Right lobe of liver (tissue), 4 donors: ENCODE measurements at regions not wholly inside any gene's neighbourhood (a gene's known extent, or its start where the extent isn't known, plus 50 kb on each side); places are given as distances from the start of the nearest gene placed in this dataset.

Experiments used
- POLR2A ChIP-seq: fragments of 450-650 bp; IDR thresholded peaks from one replicate; pipeline ENCODE4 v1.6.1; 2017; ENCODE audit warnings: antibody characterized with exemption, mild to moderate bottlenecking
- TF ChIP-seq, protein P1 (sequence below), 4 donors: fragments of 200-600 bp in 3 of 4; fragments of 450-650 bp in 1 of 4; IDR thresholded peaks; one replicate each; pipeline versions ENCODE4 v1.5.1 to v1.8.0; 2016 to 2022; ENCODE audit warnings: antibody characterized with exemption in 4 of 4, mild to moderate bottlenecking in 2 of 4
- donor health status: DM: no; HTN: no; CAD: no.
- donor health status: DM: no; HTN: no; CAD: no.
- donor health status: DM: no; HTN: yes; CAD: no.

DNA sequence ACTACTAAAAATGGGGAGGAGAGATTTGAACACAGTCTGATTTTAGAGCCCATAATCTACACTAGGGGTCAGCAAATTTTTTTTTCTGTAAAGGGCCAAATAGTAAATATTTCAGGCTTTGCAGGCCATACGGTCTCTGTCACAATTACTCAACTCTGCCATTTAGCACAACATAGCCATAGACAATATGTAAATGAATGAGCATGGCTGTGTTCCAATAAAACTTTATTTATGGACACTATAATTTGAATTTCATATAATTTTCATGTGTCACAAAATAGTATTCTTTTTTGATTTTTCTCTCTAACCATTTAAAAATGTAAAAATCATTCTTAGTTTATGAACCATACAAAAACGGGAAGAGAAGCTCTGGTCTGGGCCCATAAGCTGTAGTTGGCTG lies 309.4 kb downstream of the GPD2 start:
- TF ChIP-seq, protein P1, sequence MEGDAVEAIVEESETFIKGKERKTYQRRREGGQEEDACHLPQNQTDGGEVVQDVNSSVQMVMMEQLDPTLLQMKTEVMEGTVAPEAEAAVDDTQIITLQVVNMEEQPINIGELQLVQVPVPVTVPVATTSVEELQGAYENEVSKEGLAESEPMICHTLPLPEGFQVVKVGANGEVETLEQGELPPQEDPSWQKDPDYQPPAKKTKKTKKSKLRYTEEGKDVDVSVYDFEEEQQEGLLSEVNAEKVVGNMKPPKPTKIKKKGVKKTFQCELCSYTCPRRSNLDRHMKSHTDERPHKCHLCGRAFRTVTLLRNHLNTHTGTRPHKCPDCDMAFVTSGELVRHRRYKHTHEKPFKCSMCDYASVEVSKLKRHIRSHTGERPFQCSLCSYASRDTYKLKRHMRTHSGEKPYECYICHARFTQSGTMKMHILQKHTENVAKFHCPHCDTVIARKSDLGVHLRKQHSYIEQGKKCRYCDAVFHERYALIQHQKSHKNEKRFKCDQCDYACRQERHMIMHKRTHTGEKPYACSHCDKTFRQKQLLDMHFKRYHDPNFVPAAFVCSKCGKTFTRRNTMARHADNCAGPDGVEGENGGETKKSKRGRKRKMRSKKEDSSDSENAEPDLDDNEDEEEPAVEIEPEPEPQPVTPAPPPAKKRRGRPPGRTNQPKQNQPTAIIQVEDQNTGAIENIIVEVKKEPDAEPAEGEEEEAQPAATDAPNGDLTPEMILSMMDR (IDR thresholded peaks at IDR 0.05), result no peak
- no peak for TF ChIP-seq POLR2A
